Tongue (tissue), 1 donor: ENCODE measurements at regions not wholly inside any gene's neighbourhood (a gene's known extent, or its start where the extent isn't known, plus 50 kb on each side); places are given as distances from the start of the nearest gene placed in this dataset.

Source experiments
- DNase-seq: peaks from one replicate; pipeline ENCODE4 v3.0.0-alpha.2; 2015

- no peak for DNase-seq
Measured at GRCh38 chr15:93709708-93710107, 521.7 kb upstream of the MCTP2 start.

DNA sequence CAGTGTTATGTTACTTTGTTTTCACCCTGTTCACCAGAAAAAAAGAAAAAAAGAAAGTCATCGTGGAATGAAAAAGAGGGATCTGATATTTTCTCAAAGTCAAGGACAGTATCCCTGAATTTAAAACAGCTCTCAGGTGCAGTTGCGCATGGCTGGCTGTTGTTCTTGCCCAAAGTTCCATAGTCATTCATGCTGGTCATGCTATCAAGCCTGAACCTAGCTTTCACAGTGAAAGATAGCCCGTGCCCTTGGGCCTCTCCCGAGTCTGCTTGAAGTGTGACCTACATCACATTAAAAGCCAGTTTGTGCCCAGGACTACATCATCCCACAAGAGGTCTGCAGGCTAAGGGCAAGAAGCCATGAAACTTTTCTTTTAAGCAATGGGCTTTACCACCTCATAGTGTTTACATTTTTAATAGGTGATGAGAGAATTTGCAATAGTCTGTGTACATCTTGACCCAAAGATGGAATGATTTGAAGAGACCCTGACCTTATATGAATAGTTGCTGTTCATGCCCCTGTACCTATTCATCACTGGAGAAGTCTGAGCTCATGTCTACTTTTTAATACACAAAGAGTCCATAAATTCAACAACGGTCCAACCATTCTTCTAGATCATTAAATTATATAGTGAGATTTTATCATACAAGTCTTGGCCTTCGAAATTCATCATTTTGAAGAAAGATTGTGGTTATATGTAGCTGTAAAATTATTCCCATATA is 522.5 kb upstream of the MCTP2 start:
- DNase-seq: no peak

GRCh38 chr15:93707751-93708150 is 523.6 kb upstream of the MCTP2 start:
- DNase-seq: peak; percentile 54

GRCh38 chr15:93706495-93707292 is 524.7 kb upstream of the MCTP2 start:
- peak; percentile 70 for DNase-seq

- peak; percentile 32 for DNase-seq
Measured at GRCh38 chr15:93705753-93706455, 525.5 kb upstream of the MCTP2 start.

DNA sequence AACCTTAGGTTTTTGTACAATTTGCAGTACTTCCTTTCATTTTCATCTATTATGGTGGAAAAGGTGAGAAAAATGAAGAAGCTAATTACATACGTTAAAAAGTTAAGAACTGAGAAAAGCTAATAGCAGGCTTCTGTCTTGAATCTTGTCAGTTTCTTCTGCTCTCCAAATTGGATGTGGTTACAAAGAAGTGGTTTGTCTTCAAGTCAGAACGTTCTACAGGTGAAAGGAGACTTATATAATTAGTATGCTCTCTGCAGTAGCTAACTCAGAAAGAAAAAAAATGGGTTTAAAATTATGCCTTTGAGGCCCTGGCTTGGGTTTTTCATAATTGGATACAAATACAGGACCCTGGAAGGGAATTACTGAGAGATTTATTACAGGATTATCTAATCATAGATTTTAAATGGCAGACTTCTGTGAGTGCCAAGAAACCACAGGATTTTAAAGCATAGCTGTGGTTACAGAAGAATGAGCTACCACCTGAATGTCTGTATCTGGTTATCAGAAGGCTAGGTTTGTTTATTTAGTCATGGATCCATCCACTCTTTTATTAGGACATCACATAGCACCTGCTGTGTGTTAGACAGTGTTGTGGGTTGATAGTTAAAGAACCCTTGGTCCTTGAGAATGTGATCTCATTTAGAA is 528.1 kb upstream of the MCTP2 start:
- DNase-seq: no peak

DNA sequence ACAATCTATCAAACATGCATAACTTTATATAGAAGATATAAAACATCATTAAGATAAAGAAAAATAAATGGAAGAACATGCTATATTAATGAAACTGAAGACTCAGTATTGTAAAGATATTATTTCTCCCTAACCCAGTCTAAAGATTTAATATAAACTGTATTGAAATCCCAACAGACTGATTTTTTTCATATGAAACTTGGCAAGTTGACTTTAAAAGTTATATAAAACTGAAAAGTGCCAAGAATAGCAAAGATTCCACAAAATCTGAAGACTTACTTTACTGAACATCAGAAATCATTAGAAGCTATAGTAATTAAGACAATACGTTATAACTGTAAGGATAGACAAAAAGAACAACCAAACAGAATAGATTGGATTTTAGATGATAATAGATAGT is 531.3 kb upstream of the MCTP2 start:
- no peak for DNase-seq

DNA sequence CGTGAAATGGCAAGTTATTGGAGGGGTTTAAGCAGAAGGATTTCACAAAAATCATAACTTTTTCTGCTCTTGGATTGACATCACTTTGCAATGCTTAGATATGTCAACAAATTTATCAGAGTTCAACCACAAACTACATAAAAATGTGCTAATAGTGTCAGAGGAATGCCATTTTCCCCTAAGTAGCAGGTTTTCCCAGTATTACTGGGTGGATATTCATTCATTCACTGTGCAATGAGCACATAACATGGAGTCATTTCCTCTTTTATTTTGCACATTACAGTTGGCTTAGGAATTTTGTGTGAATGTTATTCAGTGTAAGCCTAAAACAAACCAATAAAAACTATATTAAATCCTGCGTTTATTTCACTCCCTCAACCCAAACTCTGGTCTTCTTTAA is 537.3 kb upstream of the MCTP2 start:
- DNase-seq: no peak

- no peak for DNase-seq
Measured at GRCh38 chr15:93683651-93684050, 547.7 kb upstream of the MCTP2 start.

DNA sequence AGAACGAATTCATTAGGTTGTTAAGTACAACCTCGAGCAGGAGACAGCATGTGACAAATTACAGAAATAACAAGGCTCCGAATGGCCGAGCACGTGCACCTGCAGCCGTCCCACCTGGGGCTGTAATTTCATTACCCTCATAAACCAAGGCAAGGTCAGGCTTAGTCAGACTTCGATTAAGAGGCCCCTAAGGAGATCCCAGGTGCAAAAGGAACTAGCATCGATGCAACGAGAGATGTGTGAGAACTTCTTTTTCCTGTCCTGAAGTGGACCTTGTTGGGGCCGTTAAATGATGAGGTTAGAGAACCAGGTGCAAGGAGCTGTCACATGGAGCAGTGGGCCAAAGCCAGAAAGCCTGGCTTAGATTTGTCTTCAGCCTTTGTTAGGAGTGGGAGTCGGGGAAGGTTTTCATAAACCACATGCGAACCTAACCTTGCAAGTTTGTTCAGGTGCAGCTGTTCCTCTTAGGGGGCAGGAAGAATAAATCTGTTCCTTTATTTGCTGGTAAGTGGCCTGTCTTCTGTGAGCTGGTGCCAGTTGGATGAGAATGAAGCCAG is 559.9 kb upstream of the MCTP2 start:
- DNase-seq: peak; percentile 82

- DNase-seq: peak; percentile 43
Measured at GRCh38 chr15:93670931-93671330, 560.4 kb upstream of the MCTP2 start.

DNA sequence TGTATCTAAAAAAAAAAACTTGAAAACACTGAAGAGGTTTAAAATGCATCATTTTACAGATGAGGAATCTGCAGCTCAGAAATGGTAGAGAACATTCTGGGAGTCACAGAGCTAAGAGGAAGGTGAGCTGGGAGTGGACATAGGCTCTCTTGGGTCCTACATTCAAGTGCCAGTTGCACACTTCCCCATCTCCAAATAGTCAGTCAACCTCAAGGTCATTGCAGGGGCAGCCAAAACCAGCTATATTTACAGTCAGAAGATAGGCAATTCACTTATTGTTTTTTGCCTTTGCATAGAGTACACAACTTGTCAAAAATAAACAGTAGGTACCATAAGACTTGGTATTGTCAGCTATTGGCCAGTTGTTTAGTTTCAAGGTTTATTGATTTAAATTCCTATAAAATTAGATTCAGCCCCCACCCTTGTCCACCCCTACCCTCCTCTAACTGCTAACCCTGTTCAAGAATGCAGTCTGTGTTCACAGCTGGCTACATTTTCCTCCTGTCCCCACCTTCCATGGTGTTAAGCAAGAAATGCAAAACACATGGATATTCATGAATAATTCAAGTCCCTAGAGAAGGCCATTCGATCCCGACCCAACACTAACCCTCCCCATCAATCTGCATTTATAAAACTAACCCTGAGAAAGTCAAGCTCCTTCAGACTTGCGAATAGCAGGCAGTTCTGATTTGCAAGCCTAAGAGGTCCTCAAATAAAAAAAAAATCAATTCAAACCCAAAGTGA is 567.0 kb upstream of the MCTP2 start:
- peak; percentile 30 for DNase-seq

- DNase-seq: no peak
Measured at GRCh38 chr15:93662162-93662885, 569.0 kb upstream of the MCTP2 start.

DNA sequence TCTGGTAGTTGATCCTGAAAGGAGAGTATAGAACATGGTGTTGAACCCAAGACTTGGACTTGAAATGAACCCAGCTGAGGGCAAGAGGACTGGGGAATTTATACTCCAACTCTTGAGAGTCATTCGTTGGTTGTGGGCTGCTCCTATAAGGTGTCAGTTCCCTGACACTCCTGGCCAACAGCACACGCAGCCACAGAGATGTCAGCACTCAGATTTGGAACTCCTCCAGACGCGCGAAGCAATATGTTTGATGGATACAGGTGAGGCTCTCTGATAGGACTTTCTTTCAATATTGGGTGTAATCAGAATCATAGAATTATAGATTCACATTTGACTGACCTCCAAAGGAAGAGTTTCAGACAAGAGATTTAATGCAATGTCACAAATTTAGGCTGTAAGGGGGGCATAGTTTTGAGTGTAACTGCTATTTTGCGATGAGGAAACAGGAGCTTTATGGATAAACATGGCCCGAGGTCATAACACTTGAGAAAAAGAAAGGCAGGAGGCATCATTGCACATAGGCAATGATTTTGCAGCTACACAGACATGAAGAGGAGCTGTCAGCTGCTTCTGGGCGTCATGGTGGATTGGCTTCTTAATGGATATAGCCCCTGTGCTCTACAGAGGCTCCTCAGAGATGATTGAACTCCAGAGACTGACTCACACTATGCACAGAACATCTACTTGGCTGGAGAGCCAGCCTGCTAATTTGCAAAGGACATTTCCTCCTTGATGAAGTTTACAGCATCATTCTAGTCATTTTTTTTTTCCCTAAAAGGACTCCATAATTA is 569.2 kb upstream of the RGMA start:
- peak; percentile 68 for DNase-seq

DNA sequence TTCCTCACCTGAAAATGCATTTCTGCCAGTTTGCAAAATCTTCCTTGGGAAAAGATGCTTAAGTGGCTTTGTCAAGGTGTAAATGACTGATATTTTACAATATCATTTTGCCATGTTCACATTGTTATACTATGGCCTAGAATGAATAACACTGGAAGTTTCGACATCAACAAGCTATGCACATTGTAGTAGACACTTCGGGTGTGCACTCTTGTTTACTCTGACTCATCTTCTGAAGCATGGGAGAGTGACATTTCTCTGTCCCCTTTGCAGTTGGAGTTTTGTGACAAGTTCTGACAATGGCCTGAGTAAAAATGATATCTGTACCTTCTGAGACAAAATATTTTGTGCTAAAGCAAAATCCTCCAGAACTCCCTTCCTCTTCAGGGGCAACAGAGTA is 567.0 kb upstream of the RGMA start:
- no peak for DNase-seq

GRCh38 chr15:93649691-93650235 is 560.8 kb upstream of the RGMA start:
- DNase-seq: peak; percentile 41

DNA sequence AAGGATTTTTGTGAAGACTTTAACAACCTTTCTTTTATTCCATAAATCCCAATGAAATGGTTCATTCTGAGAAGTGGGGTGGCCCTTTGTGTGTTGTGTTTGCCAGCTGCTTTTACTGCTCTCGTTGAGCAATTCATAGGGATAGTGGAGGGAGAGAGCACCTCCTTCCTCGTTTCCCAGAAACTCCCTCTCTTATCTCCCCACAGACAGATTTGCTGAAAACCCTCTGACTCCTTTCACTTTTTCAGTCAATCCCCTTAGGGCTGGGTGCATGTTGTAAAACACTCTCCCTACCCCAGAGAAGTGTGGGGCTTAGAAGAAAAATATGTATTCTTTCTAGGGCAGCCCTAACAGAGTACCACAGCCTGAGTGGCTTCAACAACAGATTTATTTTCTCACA is 557.2 kb upstream of the RGMA start:
- no peak for DNase-seq

DNA sequence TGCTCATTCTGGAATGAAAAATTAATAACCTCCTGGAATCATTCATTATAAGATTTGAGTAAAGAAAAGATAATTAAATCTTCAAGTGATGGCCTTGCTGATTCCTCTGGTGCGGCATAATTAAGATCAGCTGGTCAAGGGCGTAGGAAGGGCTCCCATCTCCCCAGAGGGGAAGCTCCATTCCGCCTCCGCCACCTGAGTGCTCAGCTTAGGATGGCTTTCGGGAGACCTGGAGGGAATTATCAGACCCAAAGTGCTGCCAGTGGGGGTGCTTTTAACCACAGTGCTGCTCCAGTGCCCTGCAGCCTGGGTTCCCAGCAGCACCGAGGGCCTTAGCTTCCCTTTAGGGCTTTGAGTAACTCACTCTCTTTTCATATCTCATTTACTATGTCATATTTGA is 556.6 kb upstream of the RGMA start:
- DNase-seq: no peak

DNA sequence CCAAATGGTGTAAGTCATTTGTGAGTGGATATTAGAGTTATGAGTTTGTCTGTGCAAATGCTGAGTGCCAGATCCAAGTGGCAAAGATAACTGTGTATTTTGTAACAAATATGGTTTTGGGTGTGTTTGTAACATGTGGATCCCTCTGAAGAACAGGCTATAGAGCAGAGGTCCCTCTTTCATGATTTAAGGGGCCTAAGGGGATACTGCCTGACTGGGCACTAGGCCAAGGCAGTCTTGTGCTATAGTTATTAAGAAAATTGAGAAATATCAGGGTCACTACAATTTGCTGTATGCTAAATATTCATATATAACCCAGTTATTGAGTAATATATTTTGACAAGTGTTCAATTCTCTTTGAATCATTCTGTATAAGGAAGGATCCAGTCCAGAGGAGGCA is 555.6 kb upstream of the RGMA start:
- DNase-seq: no peak
